ENCODE measurements at regions not wholly inside any gene's neighbourhood (a gene's known extent, or its start where the extent isn't known, plus 50 kb on each side); places are given as distances from the start of the nearest gene placed in this dataset.

- H3K4me3 ChIP-seq (ENCODE audit: low read depth, low read length), result no peak overlapping the region
- DNase-seq (ENCODE audit: low read depth), result no peak
- TF ChIP-seq CTCF (IDR thresholded peaks at IDR 0.05; ENCODE audit: insufficient read depth, low read length), result no peak
Measured at GRCh38 chr22:22137891-22138290, 106.7 kb upstream of the VPREB1 start.

GRCh38 chr22:22133910-22134309, 110.7 kb upstream of the VPREB1 start:
- H3K4me3 ChIP-seq (ENCODE audit: low read depth, low read length), result no peak overlapping the region
- no peak for DNase-seq (ENCODE audit: low read depth)
- TF ChIP-seq CTCF (IDR thresholded peaks at IDR 0.05; ENCODE audit: insufficient read depth, low read length), result no peak

GRCh38 chr22:22130953-22131608, 113.5 kb upstream of the VPREB1 start:
- H3K4me3 ChIP-seq (ENCODE audit: low read depth, low read length), result no peak overlapping the region
- no peak for TF ChIP-seq CTCF (IDR thresholded peaks at IDR 0.05; ENCODE audit: insufficient read depth, low read length)
- no peak for DNase-seq (ENCODE audit: low read depth)

- TF ChIP-seq CTCF (IDR thresholded peaks at IDR 0.05; ENCODE audit: insufficient read depth, low read length), result no peak
- no peak for DNase-seq (ENCODE audit: low read depth)
- no peak overlapping the region for H3K4me3 ChIP-seq (ENCODE audit: low read depth, low read length)
Measured at GRCh38 chr22:22129387-22129786, 115.2 kb upstream of the VPREB1 start.

- no peak for DNase-seq (ENCODE audit: low read depth)
- TF ChIP-seq CTCF (IDR thresholded peaks at IDR 0.05; ENCODE audit: insufficient read depth, low read length), result no peak
- no peak overlapping the region for H3K4me3 ChIP-seq (ENCODE audit: low read depth, low read length)
Measured at GRCh38 chr22:22128440-22128839, 116.1 kb upstream of the VPREB1 start.

- no peak for DNase-seq (ENCODE audit: low read depth)
- TF ChIP-seq CTCF (IDR thresholded peaks at IDR 0.05; ENCODE audit: insufficient read depth, low read length), result no peak
- H3K4me3 ChIP-seq (ENCODE audit: low read depth, low read length), result no peak overlapping the region
Measured at GRCh38 chr22:22127100-22127499, 117.5 kb upstream of the VPREB1 start.
